Ecto neural progenitor cell (in vitro differentiated cells): ENCODE measurements at regions not wholly inside any gene's neighbourhood (a gene's known extent, or its start where the extent isn't known, plus 50 kb on each side); places are given as distances from the start of the nearest gene placed in this dataset.

ENCODE experiments used
- DNase-seq: peaks from one replicate; pipeline ENCODE4 v3.0.0-alpha.2; 2018; ENCODE audit warnings: low spot score

DNA sequence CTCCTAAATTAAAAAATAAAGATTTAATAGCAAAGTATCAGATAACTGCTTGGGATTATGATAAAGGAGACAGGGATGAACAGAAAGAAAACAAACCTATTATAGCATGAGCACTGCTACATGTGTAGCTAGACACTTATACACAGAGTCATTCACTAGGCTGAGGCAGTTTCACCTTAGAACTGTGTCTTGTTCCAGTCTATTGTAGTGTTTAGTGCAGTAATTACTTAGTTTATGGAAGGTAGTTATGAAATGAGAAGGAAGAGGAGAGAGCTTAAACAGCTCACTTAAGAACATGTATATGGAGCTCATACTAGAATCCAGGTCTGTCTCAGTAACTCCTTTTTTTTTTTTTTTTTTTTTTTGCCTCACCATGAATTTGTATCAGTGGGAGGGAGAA lies 441.4 kb downstream of the PDCD6IP start:
- no peak for DNase-seq

DNA sequence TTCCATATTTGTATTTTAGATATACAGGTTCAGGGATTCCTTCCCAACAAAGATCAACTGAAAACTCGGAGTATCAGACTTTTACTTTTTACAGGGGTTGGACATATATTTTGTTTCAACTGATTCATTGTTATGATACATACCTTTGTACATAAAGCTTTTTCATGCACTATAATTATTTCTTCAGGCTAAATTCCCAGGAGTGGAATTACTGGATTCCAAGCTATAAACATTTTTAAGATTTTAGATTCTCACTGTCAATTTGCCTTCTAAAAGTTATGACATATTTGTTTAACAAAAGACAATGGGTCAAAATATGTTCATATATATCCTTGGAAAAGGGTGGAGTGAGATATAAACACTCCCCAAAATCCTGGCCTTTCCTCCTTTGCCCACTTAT lies 449.0 kb downstream of the PDCD6IP start:
- no peak for DNase-seq

DNA sequence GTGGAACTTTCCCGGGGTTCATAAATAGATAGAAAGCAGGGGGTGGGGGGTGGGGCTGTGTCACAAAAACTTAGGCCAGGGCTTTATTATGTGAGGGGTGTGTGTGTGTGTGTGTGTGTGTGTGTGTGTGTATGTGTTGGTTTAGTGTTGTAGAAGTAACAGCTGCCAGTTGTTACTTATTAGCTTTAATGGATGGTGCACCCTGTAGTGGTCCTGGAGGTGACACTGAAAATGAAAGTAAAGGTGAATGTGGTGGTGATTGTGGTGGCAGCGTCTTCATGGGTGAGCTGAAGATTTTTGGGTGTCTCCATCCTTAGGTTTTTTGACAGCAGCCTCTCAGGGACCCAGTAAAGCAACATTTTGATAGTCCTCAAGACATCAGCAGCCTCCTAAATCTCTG lies 449.9 kb downstream of the PDCD6IP start:
- no peak for DNase-seq

DNA sequence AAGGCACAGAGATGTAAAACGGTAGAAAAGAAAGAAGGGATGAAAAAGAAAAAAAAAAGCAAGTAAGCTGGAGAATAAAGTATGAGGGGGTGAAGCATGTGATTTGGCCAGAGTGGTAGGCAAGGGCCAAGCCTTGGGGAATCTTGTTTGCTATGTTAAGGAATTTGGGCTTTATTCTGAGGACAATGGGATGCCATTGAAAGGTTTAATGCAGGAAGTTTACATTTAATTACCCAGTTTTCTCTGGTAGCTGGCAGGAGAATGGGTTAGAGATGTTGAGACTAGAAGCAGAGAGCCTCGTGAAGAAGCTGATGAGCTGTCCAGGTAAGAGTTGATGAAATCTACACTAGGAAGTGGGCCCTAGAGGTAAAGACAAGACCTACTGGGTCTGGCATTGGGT lies 455.9 kb downstream of the PDCD6IP start:
- no peak for DNase-seq

DNA sequence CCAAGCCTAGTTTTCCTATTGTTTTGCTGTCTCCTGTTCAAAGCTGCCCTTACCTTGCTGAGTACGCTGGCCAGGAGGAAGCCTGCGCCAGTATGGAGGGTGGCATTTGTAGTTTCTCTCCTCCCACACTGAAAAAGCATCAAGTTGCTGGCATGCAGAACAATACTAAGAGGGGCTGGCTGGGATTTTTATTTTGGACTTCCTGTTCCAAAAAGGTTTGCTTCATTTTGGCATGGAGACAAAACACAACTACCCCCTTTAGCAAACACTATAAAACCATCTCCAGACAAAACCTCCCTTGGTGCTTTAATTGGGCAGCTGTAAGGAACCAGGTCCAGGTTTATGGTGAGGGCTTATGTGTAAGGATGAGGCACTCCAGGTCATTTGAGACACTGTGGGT lies 457.6 kb downstream of the PDCD6IP start:
- DNase-seq = no peak

DNA sequence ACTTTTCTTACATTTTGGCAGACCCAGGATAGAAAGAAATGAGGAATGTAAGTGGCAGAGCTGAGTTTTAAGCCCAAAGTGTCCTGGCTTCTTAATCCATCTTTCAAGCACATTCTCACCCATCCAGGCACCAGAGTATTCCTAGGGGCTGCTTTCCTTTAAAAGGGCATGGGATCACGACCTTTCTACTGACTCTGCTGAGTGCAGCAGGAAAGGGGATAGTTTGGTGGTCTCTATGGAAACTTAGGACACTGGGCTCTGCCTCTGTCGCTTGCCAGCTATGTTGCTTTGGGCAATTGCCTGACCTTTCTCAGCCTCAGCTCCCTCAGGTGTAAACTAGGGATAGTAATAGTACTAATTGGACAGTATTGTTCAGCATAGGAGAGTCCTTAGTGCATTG lies 458.4 kb downstream of the PDCD6IP start:
- DNase-seq = peak; percentile 63

DNA sequence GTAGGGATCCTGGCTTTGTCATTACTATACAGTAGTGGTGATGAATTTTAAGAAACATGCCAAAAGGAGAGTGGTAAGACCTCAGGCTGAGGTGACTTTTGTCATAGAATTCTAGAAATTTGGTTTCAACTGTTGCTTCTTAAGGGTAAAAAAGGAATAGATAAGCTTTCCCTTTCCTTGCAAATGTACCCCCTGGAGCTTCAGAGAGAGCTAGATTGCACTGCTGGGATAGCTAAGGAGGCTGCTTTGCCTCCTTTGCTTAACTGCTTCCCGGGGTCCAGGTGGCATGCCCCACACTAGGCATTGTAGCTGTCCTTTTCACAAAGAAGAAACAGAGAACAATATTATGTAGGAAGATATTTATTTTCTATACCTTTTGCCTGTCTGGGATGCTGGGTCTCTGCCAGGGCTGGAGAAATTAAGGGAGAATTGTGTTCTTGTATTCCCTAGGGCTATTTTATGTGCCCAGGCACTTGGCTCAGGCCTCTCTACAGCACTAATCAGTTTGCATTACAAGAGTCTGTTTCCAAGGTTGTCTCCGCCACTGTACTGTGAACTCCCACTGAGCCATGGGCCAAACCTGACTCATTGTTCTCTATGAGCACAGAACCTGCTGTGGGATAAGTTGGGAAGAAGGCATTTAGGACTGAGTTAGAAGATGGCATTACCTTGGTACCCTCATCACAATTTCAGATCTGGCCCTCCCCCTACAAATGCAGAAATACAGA lies 460.0 kb downstream of the PDCD6IP start:
- DNase-seq = no peak

DNA sequence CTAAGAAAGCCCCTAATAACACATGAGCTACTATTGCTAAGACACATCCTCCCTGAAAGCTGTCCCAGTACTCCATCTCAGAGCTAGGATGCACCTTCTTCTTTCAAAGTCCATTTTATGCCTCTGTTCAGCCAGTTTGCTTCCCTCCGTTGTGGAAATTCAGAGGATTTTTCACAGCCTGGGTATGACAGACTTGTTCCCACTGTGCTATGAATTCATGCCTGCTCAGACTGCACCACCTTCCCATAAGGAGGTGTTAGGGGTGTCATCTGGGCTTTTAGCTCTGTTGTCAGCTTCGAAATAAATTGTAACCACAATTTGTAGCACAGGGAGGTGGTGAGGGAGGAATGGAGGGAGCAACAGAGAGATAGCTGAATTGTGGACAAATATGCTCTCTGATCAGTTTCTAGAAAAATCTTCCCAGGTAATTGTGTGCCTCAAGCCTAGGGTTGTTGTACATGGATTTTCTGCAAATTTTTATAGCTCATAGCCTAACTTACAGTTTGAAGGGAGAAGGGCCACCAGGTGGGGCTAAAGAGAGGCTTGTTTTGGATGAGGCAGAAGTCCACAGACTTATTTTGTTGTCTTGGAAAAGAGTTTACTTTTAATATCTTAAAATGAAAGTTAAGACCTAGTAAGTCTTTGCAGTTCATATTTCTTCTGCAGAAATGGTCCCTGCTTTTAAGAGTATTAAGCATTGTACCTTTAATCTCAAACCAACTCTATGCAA lies 462.0 kb downstream of the PDCD6IP start:
- peak; percentile 53 for DNase-seq

DNA sequence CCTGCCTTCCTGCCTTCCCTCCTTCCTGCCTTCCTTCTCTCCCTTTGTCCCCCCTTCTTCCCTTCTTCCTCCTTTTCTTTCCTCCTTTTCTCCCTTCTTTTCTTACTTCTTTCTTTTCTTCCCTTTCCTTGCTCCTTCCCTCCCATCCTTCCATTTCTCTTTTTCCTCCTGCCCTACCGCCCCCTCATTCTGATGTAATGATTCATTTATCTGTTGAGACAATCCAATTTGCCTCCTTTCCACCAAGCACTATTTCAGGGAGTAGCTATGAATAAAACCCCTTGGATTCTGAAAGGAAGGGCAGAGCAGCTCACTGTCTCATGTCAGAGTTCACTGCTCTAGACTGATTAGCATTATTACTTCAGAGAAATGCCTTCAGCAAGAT lies 462.6 kb downstream of the PDCD6IP start:
- no peak for DNase-seq

DNA sequence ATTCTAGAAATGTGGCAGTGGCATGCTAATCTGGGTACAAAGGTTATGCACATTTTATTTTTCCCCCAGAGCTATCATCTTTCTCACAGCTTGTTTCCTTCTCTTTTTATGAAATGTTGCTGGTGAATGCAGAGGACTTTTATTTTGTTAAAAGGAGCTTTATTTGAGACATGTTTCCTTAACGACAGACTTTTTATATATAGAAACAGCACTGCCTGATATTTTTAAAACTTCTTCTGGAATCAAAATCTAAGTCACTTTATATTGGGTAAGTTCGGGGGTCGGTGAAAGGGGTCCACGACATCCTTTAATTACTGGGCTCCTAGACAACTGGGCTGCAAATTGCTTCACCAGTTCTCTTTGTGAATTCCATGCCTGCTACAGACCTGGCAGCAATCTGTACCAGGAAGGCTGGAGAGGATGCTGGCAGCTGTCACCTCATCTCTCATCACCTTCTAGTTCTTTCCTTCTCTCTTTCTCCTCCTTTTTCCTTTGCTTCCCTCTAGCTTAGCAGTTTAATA lies 464.7 kb downstream of the PDCD6IP start:
- DNase-seq = no peak

DNA sequence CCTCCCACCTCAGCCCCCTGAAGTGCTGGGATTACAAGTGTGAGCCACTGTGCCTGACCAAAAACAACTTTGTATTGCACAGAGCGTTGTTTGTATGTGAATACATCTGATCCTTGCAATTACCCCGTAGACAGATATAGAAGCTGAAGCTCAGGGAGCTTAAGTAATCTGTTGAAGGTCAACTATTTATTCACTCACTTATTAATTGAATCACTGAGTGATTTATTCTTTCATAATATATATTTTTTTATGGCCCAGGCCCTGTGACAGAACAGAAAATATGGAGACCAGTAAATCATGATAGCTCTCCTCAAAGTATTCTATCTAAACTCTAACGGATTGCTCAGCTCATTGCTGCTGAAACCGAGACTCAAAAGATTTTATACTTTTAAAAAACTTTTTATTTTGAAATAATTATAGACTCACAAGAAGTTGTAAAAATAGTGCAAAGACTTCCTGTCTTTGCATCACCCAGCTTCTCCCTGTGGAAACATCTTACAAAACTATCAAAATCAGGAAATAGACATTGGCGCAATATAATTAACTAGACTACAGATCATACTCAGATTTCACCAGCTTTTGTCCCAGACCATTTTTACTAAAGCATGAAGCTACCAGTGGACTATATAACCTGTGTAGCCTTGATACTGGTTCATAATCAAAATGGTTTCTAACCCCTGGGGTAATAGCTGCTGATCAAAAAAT lies 466.1 kb downstream of the PDCD6IP start:
- no peak for DNase-seq

DNA sequence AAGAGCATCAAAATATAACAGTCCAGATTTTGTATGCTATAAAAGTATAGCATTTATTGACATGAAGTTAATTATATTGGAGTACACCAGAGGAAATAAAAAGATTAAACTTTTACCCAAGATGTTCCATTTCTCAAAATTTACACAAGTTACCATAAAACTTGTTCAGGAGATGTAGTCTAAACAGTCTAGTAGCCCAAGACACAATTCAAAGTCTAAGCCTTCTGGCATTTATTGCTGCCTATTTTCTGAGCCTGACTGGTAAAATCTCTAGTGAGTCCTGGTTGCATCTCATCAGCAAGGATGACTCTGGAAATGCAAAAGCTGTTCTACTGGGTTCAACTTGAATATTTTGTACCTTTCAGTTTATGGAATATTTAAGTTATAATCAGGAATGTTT lies 468.7 kb downstream of the PDCD6IP start:
- no peak for DNase-seq

DNA sequence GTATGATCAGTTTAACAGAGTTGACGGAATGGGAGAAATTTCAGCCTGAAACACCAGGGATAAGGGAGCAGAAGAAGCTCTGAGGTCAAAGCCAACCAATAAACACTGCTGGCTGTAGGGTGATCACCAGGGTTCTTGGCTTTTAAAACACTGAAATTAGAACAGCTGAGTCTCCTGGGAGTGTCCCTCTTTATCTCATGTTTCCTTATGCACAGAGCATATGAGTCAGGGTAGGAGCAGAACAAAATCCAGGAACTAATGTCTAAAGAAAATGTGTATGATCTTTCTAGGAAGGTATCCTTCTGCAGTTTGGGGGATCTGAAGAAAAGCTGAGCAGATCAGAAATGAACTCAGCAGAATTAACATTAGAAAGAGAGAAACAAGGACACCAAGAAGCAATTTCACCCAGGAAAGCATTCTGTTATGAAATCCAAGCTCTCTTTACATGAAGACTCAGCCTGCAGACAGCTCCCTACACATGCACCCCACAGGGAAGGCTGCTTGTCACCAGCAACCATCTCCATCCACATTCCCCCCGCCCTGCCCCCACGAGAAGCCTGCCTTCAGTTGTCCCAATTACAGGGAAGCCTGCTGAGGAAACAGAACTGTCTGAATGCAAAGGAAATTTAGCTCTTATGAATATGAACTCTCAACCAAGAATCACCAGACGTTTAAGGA lies 469.7 kb downstream of the PDCD6IP start:
- DNase-seq = no peak

DNA sequence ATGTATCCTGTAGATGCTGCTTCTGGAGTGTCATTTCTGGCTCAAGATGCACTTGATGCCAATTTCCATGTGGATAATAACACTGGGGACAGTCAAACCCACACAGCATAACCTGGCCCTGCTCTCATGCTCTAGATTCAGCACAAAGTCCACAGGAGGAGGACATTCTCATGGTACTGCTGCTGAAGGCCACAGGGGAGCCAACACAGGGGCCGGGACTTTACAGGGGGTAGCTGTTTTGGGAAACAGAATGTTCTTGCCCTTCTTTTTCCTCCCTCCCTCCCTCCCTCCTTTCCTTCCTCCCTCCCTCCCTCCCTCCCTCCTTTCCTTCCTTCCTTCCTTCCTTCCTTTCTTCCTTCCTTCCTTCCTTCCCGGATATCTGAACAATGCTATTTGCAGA lies 477.4 kb downstream of the PDCD6IP start:
- DNase-seq = no peak

DNA sequence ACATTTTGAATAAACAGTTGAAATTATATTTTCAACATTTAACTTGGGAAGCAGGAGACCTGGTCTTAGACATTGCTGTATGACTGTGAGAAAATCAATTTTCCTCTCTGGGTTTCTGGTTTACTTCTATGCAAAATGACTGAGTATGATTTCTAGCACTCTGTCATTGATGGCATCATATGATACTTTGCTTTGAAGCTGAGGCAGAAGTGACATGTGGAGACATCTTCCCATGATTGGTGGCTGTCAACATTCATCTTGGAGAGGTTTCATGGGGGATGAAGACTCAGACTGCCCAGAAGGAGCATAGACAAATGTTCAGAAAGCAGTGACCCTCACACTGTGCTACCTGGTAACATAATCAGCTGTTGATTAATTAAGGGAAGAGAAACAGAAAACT lies 477.9 kb downstream of the PDCD6IP start:
- no peak for DNase-seq

DNA sequence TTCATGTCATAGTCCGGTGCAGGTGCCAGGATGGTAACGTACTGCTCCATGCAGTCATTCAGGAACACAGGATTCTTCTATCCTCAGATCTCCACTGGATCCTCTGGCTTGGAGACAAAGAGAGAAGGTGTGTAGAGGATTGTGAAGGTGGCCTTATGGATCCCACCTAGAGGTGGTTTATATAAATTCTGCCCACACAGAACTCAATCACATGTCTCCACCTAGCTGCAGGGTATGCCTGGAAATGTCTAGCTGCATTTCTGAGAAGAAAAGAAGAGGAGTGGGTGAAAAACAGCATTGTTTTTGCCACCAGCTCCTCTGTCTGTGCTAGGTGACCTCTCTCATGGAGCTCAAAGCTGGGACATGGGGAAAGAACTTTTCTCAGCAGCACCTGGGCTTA lies 478.7 kb downstream of the PDCD6IP start:
- DNase-seq = no peak

DNA sequence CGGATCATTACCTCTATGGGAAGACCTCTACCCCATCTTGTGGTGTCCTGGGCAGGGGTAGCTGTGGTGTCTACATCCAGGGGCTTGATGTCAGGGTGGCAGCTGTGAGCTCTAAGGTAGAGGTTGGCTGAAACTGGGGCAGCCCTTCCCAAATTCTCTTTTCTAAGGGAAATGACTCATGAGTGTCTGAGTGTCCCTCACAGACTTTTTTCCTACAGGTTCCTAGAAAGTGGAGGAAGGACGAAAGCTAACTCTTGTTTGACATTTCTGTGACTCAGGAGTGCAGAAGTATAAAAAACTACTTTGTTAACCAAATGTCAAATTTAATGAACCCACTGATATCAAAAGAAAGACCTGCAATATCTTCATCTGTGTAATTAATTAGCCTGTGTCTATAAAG lies 481.5 kb downstream of the PDCD6IP start:
- DNase-seq = no peak

DNA sequence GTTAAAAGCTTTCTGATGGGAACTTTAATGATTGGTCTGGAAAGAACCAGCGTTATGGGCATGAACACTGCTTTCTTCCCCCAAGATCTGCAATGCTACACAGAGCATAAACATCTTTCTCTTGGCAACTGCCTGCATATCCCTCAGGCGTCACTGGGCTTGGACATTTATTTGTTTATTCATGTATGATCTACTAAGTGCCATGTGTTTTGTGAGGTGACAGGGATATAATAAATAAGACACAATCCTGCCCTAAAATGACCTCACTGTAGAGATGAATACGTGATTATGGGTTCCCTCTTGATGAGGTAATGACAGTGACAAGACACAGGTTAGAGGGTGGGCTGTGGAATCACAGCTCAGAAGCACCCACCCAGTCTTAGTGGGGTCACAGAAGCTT lies 485.3 kb downstream of the PDCD6IP start:
- no peak for DNase-seq

DNA sequence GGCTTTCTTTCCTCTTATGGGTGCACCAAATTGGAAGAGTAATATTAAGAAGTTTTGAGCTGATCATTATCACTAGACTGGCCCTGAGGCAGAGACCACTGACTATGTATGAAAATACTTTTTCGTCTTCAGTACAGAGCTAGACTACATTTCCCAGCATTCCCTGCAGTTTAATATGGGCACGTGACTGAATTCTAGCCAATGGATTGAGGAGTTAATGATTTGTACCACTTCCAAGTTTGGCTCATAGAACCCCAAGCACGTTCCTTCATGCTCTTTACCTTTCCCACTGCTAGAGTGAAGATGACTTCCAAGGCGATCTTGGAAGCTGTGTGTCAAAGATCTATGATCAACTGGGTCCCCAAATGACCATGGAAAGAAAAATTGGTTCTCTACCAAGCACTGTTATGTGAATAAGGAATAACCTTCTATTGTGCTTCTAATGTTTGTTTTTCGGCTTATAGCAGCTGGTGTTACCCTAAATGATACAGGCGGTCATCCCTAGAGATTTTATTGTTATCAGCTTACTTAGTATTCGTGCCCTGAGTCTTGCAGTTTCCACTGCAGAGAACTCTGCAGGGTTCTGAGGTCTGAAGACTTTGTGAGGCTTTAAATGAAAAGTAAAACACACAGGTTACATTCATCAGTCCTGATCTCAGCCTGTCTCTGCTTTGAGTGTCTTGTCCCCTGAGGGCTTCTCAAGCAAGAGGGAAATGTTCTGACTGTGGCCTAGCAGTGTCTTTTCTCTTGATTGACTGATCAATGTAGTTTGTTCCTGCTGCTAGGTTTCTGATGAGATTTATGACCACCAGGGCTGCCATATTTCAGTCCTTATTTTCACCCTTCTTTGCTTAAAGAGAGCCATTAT lies 486.8 kb downstream of the PDCD6IP start:
- no peak for DNase-seq

DNA sequence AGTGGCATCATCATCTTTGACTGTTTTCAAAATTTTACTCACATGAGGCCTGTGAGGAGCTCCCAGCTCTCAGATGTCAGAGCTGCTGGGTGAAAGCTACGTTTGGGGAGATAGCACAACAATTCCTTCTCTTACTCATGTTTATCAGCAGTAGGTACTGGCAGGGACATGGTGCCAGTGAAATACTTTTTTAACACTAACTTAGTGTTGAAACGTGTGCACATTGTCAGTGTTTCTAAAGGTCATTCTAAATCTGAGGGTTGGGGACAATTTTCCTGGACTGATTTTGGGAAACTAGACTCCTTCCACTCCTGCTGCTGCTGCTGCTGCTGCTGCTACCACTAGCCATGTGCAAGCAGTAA lies 487.4 kb downstream of the PDCD6IP start:
- DNase-seq = no peak

DNA sequence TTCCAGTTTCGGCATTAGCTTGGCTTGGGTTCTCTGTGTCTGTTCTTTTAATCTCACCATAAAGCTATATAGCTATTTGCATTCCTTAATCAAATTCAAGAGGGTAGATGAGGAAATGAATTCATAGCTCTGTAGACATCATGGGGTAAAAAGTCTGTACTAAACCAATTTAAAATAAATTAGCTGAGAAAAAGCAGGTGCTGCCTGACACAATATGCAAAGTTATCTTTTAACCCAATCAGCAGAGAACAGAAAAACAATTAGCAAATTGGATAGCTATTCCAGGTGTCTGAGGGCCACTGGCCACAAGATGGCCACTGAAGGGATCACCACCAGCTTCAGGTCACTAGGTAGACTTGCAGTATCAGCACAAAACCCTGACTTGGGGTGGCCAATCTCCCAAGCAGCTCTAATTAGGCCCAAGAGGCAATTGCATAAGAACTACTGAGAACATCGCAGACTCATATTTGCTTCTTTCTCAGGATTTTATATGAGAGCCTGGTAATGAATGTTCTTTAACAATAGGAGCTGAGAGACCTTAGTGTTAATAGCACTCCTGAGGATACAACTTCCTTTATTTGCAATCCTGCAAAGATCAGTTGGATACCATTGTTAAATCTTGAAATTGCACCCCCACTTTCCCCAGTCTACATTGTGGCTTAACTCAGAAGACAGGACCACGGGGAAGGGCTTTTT lies 494.3 kb downstream of the PDCD6IP start:
- no peak for DNase-seq
